ENCODE measurements at regions not wholly inside any gene's neighbourhood (a gene's known extent, or its start where the extent isn't known, plus 50 kb on each side); places are given as distances from the start of the nearest gene placed in this dataset.
A peak's percentile ranks its signal among the peaks of the same experiment; 100 is the strongest.

DNA sequence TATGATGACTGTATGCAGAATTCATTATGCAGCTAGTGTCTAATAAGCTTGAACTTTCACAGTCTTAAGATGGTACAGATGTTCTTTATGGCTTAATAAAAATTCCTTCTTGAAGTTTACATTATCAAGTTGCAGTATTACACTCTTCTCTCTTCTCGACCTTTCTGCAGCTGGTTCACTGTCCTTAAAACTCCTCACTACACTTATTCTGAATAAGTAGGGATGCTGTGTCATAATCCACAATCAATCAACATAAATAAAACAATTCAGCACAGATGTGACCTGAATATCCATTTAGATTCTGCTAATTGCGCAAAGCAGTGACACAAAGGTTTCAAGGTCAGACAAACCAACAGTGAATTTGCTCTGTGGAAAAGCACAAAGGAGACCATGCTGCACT, 356.8 kb downstream of the SUCLG1 start:
- no peak for DNase-seq (ENCODE audit: low read depth)

DNA sequence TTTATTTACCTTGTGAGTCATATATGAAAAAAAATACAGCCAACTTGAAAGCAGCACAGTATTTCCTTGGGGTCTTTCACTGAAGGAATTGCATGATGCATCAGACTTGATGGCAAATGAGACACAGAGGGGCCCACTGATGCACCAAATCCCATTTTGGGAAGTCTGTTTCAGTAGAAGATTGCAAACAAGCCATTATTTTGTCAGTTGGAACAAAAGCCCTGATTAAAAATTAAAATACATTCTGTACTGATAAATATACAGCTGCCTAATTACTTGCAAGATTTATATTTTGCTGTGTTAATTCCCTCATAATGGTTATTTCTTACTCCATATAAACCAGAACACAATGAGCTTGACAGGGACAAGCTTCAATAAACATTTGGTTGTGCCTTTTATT, 370.4 kb downstream of the SUCLG1 start:
- TF ChIP-seq, protein P1, sequence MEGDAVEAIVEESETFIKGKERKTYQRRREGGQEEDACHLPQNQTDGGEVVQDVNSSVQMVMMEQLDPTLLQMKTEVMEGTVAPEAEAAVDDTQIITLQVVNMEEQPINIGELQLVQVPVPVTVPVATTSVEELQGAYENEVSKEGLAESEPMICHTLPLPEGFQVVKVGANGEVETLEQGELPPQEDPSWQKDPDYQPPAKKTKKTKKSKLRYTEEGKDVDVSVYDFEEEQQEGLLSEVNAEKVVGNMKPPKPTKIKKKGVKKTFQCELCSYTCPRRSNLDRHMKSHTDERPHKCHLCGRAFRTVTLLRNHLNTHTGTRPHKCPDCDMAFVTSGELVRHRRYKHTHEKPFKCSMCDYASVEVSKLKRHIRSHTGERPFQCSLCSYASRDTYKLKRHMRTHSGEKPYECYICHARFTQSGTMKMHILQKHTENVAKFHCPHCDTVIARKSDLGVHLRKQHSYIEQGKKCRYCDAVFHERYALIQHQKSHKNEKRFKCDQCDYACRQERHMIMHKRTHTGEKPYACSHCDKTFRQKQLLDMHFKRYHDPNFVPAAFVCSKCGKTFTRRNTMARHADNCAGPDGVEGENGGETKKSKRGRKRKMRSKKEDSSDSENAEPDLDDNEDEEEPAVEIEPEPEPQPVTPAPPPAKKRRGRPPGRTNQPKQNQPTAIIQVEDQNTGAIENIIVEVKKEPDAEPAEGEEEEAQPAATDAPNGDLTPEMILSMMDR (IDR thresholded peaks at IDR 0.05; ENCODE audit: low read depth, low read length, missing control alignments): no peak
- H3K4me3 ChIP-seq (ENCODE audit: low read depth, low read length): no peak overlapping the region
- no peak for DNase-seq (ENCODE audit: low read depth)

More for the DNA sequence above, 356.8 kb downstream of the SUCLG1 start:
- no peak overlapping the region for H3K4me3 ChIP-seq (ENCODE audit: low read depth, low read length)
- TF ChIP-seq, protein P1 (IDR thresholded peaks at IDR 0.05; ENCODE audit: low read depth, low read length, missing control alignments): no peak

DNA sequence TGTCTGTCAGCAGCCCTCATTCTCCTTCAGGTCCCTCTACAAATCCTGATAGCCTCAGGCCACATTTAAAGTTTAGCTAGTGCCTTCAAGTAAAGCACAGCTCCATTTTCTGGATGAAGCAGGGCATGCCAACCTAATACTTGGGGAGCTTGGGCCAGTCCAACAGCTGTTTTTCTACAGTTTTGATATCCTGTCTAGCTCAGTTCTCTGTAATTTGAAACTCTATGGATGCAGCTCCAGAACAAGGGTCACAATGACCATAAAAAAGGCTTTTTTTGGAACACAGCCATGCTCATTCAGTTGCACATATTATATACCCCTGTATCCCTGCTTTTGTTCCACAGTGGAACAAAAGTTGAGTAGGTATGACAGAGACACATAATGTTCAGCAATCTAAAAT, 373.5 kb downstream of the SUCLG1 start:
- H3K4me3 ChIP-seq (ENCODE audit: low read depth, low read length): no peak overlapping the region
- no peak for DNase-seq (ENCODE audit: low read depth)
- TF ChIP-seq, protein P1 (IDR thresholded peaks at IDR 0.05; ENCODE audit: low read depth, low read length, missing control alignments): no peak

DNA sequence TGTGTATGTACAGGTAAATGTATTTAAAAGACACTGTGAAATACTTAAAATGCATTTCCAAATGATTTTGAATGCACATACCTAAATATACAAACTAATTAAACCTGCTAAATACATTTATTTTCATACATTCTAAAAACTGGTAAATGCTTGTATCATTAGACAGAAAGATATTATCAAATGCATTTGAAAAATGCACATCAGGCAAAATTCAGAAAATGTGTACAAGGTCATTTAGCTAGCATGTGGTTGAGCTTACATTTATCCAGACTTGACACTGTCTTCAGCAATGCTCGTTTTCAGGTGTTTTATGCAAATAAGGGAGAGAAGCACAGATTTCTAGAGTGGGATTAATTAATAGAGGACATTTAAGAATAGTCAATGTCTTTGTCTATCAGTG, 374.2 kb downstream of the SUCLG1 start:
- no peak overlapping the region for H3K4me3 ChIP-seq (ENCODE audit: low read depth, low read length)
- no peak for DNase-seq (ENCODE audit: low read depth)
- TF ChIP-seq, protein P1 (IDR thresholded peaks at IDR 0.05; ENCODE audit: low read depth, low read length, missing control alignments): no peak

DNA sequence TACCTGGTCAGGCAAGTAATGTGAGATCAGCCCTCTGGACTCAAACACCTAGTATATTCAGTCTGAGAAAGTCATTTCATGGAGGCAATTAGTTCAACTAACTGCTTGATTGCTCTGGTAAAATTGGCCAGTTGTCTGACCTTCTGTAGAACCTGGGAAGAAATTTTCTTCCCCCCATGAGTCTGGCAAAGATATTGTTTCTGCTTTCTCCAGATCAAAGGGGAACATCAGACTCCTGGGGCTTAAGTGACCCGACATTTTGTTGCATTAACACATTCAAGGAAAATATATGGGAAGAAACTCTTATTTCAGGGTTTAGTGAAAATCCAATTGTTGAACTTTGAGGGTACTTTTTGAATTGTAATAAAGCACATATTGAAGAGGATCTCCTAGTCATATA, 375.1 kb downstream of the SUCLG1 start:
- TF ChIP-seq, protein P1 (IDR thresholded peaks at IDR 0.05; ENCODE audit: low read depth, low read length, missing control alignments): no peak
- no peak for DNase-seq (ENCODE audit: low read depth)

DNA sequence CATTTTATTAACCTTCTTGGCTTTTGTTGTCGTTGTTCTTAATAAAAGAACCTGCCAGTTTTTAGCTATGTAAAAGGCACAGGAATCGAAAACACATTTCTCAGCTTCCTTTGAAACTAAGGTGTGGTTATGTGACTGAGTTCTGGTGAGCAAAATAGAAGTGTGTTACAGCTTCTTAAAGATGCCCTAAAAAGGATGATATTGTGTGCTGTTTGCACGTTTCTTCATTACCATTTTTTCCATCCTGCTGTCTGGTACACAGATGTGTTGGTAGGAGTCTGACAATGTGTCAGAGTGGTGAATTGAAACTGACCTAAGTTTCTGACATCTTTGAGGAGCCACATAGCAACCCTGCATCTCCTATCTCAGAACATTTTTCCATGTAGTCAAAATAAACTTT, 380.6 kb downstream of the SUCLG1 start:
- no peak for DNase-seq (ENCODE audit: low read depth)
- TF ChIP-seq, protein P1 (IDR thresholded peaks at IDR 0.05; ENCODE audit: low read depth, low read length, missing control alignments): no peak
- H3K4me3 ChIP-seq (ENCODE audit: low read depth, low read length): no peak overlapping the region

More for the DNA sequence above, 375.1 kb downstream of the SUCLG1 start:
- H3K4me3 ChIP-seq (ENCODE audit: low read depth, low read length): no peak overlapping the region

DNA sequence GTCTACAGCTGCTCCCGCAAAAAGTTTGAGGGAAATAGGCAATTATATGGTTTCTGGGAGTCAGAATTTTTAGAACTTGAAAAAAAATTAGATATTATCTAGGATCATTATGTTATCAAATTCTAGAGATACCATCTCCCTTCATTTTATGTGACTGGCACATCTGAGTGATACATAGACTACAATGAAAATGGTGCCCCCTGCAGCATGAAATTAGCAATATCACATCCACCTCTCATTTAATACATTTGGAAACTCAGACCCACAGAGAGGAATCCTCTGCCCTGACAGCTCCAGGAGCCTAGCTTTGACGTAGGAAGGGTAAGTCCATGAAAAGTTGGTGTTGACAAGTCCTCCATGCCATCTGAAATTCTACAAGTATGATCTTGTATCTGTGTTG, 381.6 kb downstream of the SUCLG1 start:
- H3K4me3 ChIP-seq (ENCODE audit: low read depth, low read length): no peak overlapping the region
- TF ChIP-seq, protein P1 (IDR thresholded peaks at IDR 0.05; ENCODE audit: low read depth, low read length, missing control alignments): peak; percentile 35
- DNase-seq (ENCODE audit: low read depth): no peak
